Breast epithelium (tissue), 4 donors: ENCODE measurements at regions not wholly inside any gene's neighbourhood (a gene's known extent, or its start where the extent isn't known, plus 50 kb on each side); places are given as distances from the start of the nearest gene placed in this dataset.
"Not testable (repeated sequence)": the region's sequence is repeated elsewhere in the genome, so short reads cannot be mapped to it uniquely, and the experiment has no call there.

Experiments used
- DNase-seq, 2 donors: peaks; one replicate each; pipeline ENCODE4 v3.0.0-alpha.2; 2019; ENCODE audit warnings: low spot score in 2 of 2
- H3K27ac ChIP-seq, 2 donors: fragments of 200-600 bp; sonication (generic) in 1 of 2; one replicate each; pipeline ENCODE4 v1.5.1; 2016 to 2019; ENCODE audit warnings: mild to moderate bottlenecking in 1 of 2
- H3K27me3 ChIP-seq, 2 donors: fragments of 200-600 bp; sonication (generic) in 1 of 2; one replicate each; pipeline versions ENCODE4 v1.5.1 to v1.6.0; 2017 to 2019; ENCODE audit warnings: control low read depth in 1 of 2, mild to moderate bottlenecking in 1 of 2
- H3K36me3 ChIP-seq: fragments of 200-600 bp; one replicate; pipeline ENCODE4 v1.5.1; 2019
- H3K4me1 ChIP-seq, 2 donors: fragments of 200-600 bp; sonication (generic); one replicate each; pipeline ENCODE4 v1.5.1; 2016 to 2019; ENCODE audit warnings: control low read depth in 1 of 2
- H3K4me3 ChIP-seq, 3 donors: fragments of 200-600 bp; sonication (generic); 1 replicate in 2 of 3; 2 replicates in 1 of 3; pipeline ENCODE4 v1.5.1; 2016 to 2019; ENCODE audit warnings: mild to moderate bottlenecking in 3 of 3, moderate library complexity in 2 of 3
- H3K9me3 ChIP-seq, 2 donors: fragments of 200-600 bp; sonication (generic) in 1 of 2; one replicate each; pipeline ENCODE4 v1.5.1; 2016 to 2019; ENCODE audit warnings: control low read depth in 1 of 2
- POLR2A ChIP-seq: fragments of 450-650 bp; IDR thresholded peaks from one replicate; pipeline ENCODE4 v1.6.1; 2016; ENCODE audit warnings: antibody characterized with exemption, mild to moderate bottlenecking, moderate library complexity
- POLR2AphosphoS5 ChIP-seq, 3 donors: sonication (generic); formaldehyde crosslinking; IDR thresholded peaks; one replicate each; pipeline ENCODE4 v1.6.1; 2017; ENCODE audit warnings: antibody characterized with exemption in 3 of 3
- intact Hi-C: fragments of 100-400 bp; cut with DNase I; formaldehyde crosslinking; loops from one replicate; pipeline ENCODE4 v1.15.1; 2023; ENCODE audit warnings: low total_unique reads
- TF ChIP-seq, protein P1 (sequence below), 3 donors: fragments of 450-650 bp; IDR thresholded peaks; one replicate each; pipeline ENCODE4 v1.5.1; 2016 to 2017; ENCODE audit warnings: antibody characterized with exemption in 3 of 3, mild to moderate bottlenecking in 3 of 3, moderate library complexity in 3 of 3

DNA sequence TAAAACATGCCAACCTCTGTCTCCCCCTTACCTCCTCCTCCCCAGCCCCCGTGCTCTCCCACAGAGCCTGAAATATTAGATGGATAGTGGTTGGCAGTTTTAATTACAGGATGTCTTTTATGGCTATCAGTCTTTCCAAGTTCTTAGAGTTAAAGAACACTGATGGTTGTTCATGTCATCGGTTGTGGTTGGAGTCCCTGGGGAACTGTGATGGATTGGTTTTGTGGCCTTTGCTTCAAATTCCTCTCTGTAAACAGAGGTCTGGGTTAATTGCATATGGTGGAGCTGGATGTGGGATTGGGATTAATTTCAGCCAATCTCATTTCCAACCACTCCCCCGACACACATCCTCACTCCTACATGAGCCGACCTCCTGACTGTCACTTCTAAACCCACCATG, 164.5 kb upstream of the PROK2 start:
- TF ChIP-seq POLR2AphosphoS5 (IDR thresholded peaks at IDR 0.05) (no peak), POLR2A (no peak)
- TF ChIP-seq, protein P1, sequence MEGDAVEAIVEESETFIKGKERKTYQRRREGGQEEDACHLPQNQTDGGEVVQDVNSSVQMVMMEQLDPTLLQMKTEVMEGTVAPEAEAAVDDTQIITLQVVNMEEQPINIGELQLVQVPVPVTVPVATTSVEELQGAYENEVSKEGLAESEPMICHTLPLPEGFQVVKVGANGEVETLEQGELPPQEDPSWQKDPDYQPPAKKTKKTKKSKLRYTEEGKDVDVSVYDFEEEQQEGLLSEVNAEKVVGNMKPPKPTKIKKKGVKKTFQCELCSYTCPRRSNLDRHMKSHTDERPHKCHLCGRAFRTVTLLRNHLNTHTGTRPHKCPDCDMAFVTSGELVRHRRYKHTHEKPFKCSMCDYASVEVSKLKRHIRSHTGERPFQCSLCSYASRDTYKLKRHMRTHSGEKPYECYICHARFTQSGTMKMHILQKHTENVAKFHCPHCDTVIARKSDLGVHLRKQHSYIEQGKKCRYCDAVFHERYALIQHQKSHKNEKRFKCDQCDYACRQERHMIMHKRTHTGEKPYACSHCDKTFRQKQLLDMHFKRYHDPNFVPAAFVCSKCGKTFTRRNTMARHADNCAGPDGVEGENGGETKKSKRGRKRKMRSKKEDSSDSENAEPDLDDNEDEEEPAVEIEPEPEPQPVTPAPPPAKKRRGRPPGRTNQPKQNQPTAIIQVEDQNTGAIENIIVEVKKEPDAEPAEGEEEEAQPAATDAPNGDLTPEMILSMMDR (IDR thresholded peaks at IDR 0.05) = no peak
- Histone ChIP-seq H3K9me3 (no peaks in the 10 kb centered on the region), H3K36me3 (no peaks in the 10 kb centered on the region), H3K27ac (no peak overlapping the region), H3K4me1 (no peaks in the 10 kb centered on the region), H3K4me3 (no peak overlapping the region), H3K27me3 (no peaks in the 10 kb centered on the region)
- no peak for DNase-seq
- intact Hi-C loops = no loop called here

DNA sequence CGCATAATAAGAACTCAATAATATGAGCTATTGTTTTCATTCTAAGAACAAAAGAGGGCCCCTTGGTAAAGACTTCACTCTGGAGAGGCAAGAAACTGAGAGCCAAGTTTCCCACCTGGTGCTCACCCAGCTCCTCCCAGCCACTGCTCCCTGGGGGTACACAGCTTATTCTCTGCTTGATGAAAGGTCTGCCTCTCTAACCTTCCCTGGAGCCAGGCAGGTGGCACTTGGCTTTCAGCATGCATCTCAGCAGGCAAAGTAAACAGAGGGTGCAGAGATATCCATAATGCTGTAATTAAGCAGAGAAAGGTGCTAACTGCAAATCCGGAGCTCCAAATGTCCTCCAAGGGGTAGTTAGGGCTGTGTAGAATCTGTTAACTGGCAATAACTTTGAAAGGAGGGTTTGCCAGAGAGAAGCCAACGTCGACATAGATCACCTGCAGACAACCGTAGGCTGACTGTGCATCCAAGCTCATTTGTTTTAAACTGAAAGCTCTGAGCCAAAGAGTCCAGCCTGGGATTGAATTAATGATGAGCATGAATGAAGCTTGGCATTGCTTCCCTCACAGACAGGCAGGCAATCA, 159.6 kb upstream of the PROK2 start:
- intact Hi-C loops = no loop called here
- Histone ChIP-seq H3K4me1 (no peaks in the 10 kb centered on the region), H3K36me3 (no peaks in the 10 kb centered on the region), H3K9me3 (no peaks in the 10 kb centered on the region), H3K4me3 (no peak overlapping the region), H3K27ac (no peak overlapping the region), H3K27me3 (no peaks in the 10 kb centered on the region)
- TF ChIP-seq POLR2AphosphoS5 (IDR thresholded peaks at IDR 0.05) (no peak), POLR2A (no peak)
- TF ChIP-seq, protein P1 (IDR thresholded peaks at IDR 0.05) = no peak
- no peak for DNase-seq

DNA sequence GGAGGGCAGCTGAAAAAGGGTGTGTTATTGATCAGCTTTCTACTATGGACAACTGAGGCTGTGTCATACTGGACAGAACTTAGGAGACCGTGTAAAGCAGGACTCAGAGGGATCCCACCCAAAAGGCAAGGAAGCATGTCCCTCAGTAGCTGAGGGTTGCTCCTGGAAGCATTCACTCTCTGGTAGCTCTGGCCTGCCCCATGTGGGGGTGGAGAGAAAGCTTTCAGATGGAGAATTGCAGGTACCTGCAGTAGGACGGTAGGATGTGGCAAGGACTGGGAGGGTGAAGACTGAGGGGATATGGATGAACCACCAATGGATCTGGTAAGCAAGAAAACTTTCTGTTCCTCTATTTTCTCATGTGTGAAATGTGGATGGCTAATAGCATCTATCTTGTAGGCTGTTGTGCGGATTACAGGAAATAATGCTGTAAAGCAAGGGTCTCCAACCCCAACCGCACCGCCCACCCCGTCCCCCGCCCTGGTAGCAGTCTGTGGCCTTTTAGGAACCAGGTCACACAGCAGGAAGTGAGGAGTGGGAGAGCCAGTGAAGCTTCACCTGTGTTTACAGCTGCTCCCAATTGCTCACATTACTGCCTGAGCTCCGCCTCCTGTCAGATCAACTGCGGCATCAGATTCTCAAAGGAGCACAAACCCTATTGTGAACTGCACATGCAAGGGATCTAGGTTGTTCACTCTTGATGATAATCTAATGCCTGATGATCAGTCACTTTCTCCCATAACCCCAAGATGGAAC, 157.7 kb upstream of the PROK2 start:
- no peaks in the 10 kb centered on the region for H3K9me3 ChIP-seq
- H3K36me3 ChIP-seq = no peaks in the 10 kb centered on the region
- no peak overlapping the region for H3K4me3 ChIP-seq
- H3K27me3 ChIP-seq = no peaks in the 10 kb centered on the region
- TF ChIP-seq POLR2AphosphoS5 (IDR thresholded peaks at IDR 0.05) (no peak), POLR2A (no peak)
- TF ChIP-seq, protein P1 (IDR thresholded peaks at IDR 0.05) = no peak
- DNase-seq = no peak
- intact Hi-C loops = no loop called here
- no peak overlapping the region for H3K27ac ChIP-seq
- H3K4me1 ChIP-seq = no peaks in the 10 kb centered on the region

DNA sequence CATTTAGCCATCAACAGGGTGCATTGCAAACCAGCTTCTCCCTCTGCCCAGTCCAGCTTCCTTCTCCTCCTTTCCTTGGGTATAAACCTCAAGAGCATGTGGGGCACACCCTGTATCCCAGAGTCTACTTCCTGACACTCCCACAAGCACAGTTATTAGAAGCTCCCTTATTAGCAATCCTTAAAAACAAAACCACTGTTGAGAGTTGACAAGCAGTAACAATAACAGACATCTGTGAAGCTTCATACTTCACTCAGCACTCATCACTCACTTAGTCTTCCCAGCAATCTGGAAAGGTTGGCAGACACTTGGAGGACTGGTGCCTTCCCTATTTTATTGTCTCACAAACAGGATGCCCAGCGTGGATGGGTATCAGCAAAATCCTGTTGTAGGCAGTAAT, 155.5 kb upstream of the PROK2 start:
- H3K27ac ChIP-seq = no peak overlapping the region
- no peak for TF ChIP-seq POLR2A
- TF ChIP-seq, protein P1 (IDR thresholded peaks at IDR 0.05) = no peak
- TF ChIP-seq POLR2AphosphoS5 (IDR thresholded peaks at IDR 0.05) = no peak
- DNase-seq = no peak
- no peak overlapping the region for H3K4me3 ChIP-seq
- no peaks in the 10 kb centered on the region for H3K4me1 ChIP-seq
- H3K36me3 ChIP-seq = no peaks in the 10 kb centered on the region
- no peaks in the 10 kb centered on the region for H3K9me3 ChIP-seq
- H3K27me3 ChIP-seq = no peaks in the 10 kb centered on the region
- intact Hi-C loops = no loop called here

DNA sequence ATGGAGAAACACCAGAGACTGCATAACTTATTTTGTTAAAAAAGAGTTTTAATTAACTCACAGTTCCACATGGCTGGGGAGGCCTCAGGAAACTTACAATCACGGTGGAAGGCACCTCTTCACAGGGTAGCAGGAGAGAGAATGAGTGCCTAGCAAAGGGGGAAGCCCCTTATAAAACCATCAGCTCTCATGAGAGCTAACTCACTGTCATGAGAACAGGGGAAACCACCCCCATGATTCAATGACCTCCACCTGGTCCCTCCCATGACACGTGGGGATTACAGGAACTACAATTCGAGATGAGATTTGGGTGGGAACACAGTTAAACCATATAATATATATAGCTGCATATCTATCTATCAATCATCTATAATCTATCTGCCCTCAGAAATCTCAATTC, 153.1 kb upstream of the PROK2 start:
- H3K36me3 ChIP-seq, intact Hi-C loops, H3K27me3 ChIP-seq, H3K9me3 ChIP-seq, H3K27ac ChIP-seq, DNase-seq, H3K4me3 ChIP-seq, H3K4me1 ChIP-seq: not testable (repeated sequence)
